Activated CD8-positive, alpha-beta T cell treated with anti-CD3 and anti-CD28 coated beads for 36 hours (primary cell): ENCODE measurements at regions not wholly inside any gene's neighbourhood (a gene's known extent, or its start where the extent isn't known, plus 50 kb on each side); places are given as distances from the start of the nearest gene placed in this dataset.

Experiments
- ATAC-seq: fragments of 200-7000 bp; cut with Tn5 transposase; one replicate; pipeline ENCODE4 v1.10.0; 2021; ENCODE audit warnings: mild to moderate bottlenecking, moderate library complexity
- CTCF ChIA-PET: fragments of 350-600 bp; sonication (Branson Sonifier 250); formaldehyde crosslinking; loops from one replicate; lab custom pipeline; 2021; ENCODE audit warnings: antibody characterized with exemption; lab: Charles Lee
- POLR2A ChIA-PET: fragments of 350-600 bp; sonication (Branson Sonifier 250); formaldehyde crosslinking; loops from one replicate; lab custom pipeline; 2021; ENCODE audit warnings: antibody characterized with exemption; lab: Charles Lee
- DNase-seq: peaks from one replicate; pipeline ENCODE4 v3.0.0-alpha.2; 2020
- H3K27ac Mint-ChIP-seq: one replicate; pipeline ENCODE4 v1.8.0; 2021; ENCODE audit warnings: mild to moderate bottlenecking, mixed read lengths
- H3K27me3 Mint-ChIP-seq: one replicate; pipeline ENCODE4 v1.8.0; 2021; ENCODE audit warnings: mixed read lengths
- H3K36me3 Mint-ChIP-seq: one replicate; pipeline ENCODE4 v1.8.0; 2021; ENCODE audit warnings: low read depth, mixed read lengths
- H3K4me1 Mint-ChIP-seq: one replicate; pipeline ENCODE4 v1.8.0; 2021; ENCODE audit warnings: low read depth, mixed read lengths
- H3K4me3 Mint-ChIP-seq: one replicate; pipeline ENCODE4 v1.8.0; 2021; ENCODE audit warnings: mild to moderate bottlenecking, moderate library complexity, mixed read lengths
- H3K9me3 Mint-ChIP-seq: one replicate; pipeline ENCODE4 v1.8.0; 2021; ENCODE audit warnings: mixed read lengths
- intact Hi-C: fragments of 100-400 bp; cut with micrococcal nuclease; formaldehyde crosslinking; loops from one replicate; pipeline ENCODE4 v1.10.0; 2022
- TF ChIP-seq, protein P1 (sequence below): fragments of 200-600 bp; IDR thresholded peaks from one replicate; pipeline ENCODE4 v1.8.0; 2022; ENCODE audit warnings: antibody characterized with exemption, mild to moderate bottlenecking

DNA sequence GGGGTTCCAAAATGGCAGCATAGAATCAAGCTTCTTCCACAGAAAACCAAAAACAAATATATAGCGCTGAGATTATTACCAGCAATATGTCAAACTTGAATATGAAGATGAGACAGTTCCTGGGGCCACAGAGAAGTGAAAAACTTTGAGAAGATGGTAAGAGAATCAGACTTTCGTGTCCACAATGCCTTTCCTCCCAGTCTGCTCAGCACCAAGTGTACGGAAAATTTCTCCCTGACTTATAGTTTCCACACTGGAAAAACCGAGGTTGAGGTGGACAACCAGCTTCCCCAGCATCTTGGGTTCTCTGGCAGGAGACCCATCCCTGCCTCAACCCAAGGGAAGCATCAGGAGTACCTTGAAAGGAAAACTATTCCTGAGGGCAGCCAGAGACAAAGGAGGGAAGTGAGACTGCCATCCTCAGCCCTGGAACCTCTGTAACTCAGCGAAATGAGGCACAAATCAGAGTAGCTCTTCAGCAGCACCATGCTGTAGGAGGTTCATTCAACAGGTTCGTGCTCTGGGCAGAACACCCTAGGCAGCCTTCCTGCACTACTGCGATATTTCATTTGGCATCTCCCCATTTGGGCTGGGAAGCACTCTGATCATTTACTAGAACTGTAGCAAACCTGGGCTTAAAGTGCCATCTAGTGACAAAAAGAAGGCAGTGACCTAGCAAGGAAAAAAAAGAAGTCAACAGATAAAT lies 52.4 kb upstream of the CAPRIN2 start:
- POLR2A ChIA-PET: no interaction called here
- intact Hi-C loops: loop anchor here (10.0 kb wide), 1 partner anchor 1252 kb away; no protein-coding TSS in a partner anchor
- no peaks in the 10 kb centered on the region for H3K9me3 Mint-ChIP-seq
- peaks cover 11% of the 10 kb centered on the region for H3K27me3 Mint-ChIP-seq
- no peak overlapping the region for H3K27ac Mint-ChIP-seq
- ATAC-seq (peak; percentile 73), DNase-seq (peak; percentile 21)
- TF ChIP-seq, protein P1, sequence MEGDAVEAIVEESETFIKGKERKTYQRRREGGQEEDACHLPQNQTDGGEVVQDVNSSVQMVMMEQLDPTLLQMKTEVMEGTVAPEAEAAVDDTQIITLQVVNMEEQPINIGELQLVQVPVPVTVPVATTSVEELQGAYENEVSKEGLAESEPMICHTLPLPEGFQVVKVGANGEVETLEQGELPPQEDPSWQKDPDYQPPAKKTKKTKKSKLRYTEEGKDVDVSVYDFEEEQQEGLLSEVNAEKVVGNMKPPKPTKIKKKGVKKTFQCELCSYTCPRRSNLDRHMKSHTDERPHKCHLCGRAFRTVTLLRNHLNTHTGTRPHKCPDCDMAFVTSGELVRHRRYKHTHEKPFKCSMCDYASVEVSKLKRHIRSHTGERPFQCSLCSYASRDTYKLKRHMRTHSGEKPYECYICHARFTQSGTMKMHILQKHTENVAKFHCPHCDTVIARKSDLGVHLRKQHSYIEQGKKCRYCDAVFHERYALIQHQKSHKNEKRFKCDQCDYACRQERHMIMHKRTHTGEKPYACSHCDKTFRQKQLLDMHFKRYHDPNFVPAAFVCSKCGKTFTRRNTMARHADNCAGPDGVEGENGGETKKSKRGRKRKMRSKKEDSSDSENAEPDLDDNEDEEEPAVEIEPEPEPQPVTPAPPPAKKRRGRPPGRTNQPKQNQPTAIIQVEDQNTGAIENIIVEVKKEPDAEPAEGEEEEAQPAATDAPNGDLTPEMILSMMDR: peak; percentile 82
- H3K4me3 Mint-ChIP-seq: no peak overlapping the region
- H3K4me1 Mint-ChIP-seq: no peaks in the 10 kb centered on the region
- CTCF ChIA-PET: interaction anchor here (0.6 to 4.4 kb wide), 36 partner anchors 9 to 1489 kb away, joined by 3 to 31 read pairs (median 4); partner anchors contain the start of genes CAPRIN2 and ERGIC2
- H3K36me3 Mint-ChIP-seq: no peaks in the 10 kb centered on the region

DNA sequence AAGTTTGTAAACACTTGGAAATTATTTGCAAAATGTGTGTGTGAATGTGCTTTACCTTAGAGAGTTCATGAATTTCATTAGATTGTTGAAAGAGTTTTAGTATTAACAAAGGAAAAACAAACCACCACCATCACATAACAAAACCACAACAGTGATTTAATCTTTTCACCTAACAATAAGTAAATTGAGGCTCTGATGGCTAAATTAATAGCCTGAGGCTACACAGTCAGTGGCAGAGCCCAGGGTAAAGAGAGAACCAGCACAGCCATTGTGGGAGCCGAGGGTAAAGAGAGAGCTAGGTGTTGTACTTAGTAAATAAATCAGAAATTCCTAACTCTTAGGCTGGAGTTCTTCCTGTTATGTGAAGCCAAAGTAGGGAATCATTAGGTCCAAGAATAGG lies 51.2 kb upstream of the CAPRIN2 start:
- Mint-ChIP-seq H3K4me3 (no peak overlapping the region), H3K36me3 (no peaks in the 10 kb centered on the region), H3K4me1 (no peaks in the 10 kb centered on the region), H3K9me3 (no peaks in the 10 kb centered on the region), H3K27me3 (peaks cover 7% of the 10 kb centered on the region), H3K27ac (no peak overlapping the region)
- intact Hi-C loops: loop anchor here (10.0 kb wide), 1 partner anchor 1251 kb away; no protein-coding TSS in a partner anchor
- TF ChIP-seq, protein P1: no peak
- ATAC-seq (no peak), DNase-seq (no peak)
- POLR2A ChIA-PET: no interaction called here
- CTCF ChIA-PET: interaction anchor here (1.2 to 4.4 kb wide), 7 partner anchors 10 to 1426 kb away, joined by 3 to 31 read pairs (median 6); partner anchors contain the start of genes CAPRIN2 and ERGIC2
